HCT116 (cell line): ENCODE measurements at regions not wholly inside any gene's neighbourhood (a gene's known extent, or its start where the extent isn't known, plus 50 kb on each side); places are given as distances from the start of the nearest gene placed in this dataset.

Source experiments
- ATAC-seq: fragments of 200-7000 bp; cut with Tn5 transposase; 2 replicates; pipeline ENCODE4 v1.9.1; 2020; ENCODE audit warnings: mild to moderate bottlenecking, moderate library complexity
- BruUV-seq: library from RNA; stranded (reverse); fragments of 400-500 nt; replicated peaks from 2 replicates; lab custom pipeline; 2021; lab: Mats Ljungman, UMichigan
- CTCF ChIA-PET: fragments of 300-600 bp; sonication (Branson Sonifier 250); formaldehyde crosslinking; loops from one replicate; lab custom pipeline; 2021; ENCODE audit warnings: antibody characterized with exemption; lab: Charles Lee
- POLR2A ChIA-PET: fragments of 300-600, 350-600 bp; sonication (Branson Sonifier 250); formaldehyde crosslinking; loops from one replicate; lab custom pipeline; 2021; ENCODE audit warnings: antibody characterized with exemption; lab: Charles Lee
- RAD21 ChIA-PET, 2 experiments: fragments of 300-600 bp; sonication (Branson Sonifier 250); formaldehyde crosslinking; loops; one replicate each; lab custom pipeline; 2023; ENCODE audit warnings: low total read pairs in 2 of 2; ENCODE audit not compliant: uncharacterized antibody in 2 of 2, unreplicated experiment in 2 of 2, low non-redundant PET in 1 of 2; lab: Charles Lee
- DNase-seq: peaks from one replicate; pipeline ENCODE4 v3.0.0-alpha.2; 2010; ENCODE audit warnings: low read depth, low spot score
- H2AFZ ChIP-seq: fragments of 200-600 bp; shearing (Covaris generic), sonication (generic); 2 replicates; pipeline ENCODE4 v1.6.1; 2017; ENCODE audit warnings: low read depth, mixed run types, mixed read lengths, antibody characterized with exemption, low read length; ENCODE audit not compliant: poor library complexity, severe bottlenecking
- H3K27ac ChIP-seq: 2 replicates; pipeline ENCODE4 v1.5.1; 2012; ENCODE audit warnings: low read depth, low read length
- H3K27me3 ChIP-seq: fragments of 200-600 bp; sonication (generic); 2 replicates; pipeline ENCODE4 v1.6.1; 2016; ENCODE audit warnings: mixed run types, low read length, mixed read lengths; ENCODE audit not compliant: insufficient read depth
- H3K36me3 ChIP-seq, 2 experiments: fragments of 200-500 bp in 1 of 2; fragments of 200-600 bp in 1 of 2; sonication (Bioruptor generic) in 1 of 2; sonication (generic) in 1 of 2; 2 replicates each; pipeline versions ENCODE4 v1.5.1 to v1.6.1; 2014 to 2016; ENCODE audit warnings: low read length in 2 of 2, inconsistent platforms in 1 of 2, mixed read lengths in 1 of 2, mixed run types in 1 of 2; ENCODE audit not compliant: insufficient read depth in 2 of 2, control insufficient read depth in 1 of 2
- H3K4me1 ChIP-seq, 2 experiments: fragments of 200-600 bp in 1 of 2; sonication (generic) in 1 of 2; 2 replicates each; pipeline versions ENCODE4 v1.5.1 to v1.6.1; 2012 to 2017; ENCODE audit warnings: low read length in 2 of 2, inconsistent platforms in 1 of 2, mild to moderate bottlenecking in 1 of 2, mixed read lengths in 1 of 2, mixed run types in 1 of 2, moderate library complexity in 1 of 2; ENCODE audit not compliant: insufficient read depth in 2 of 2, control insufficient read depth in 1 of 2
- H3K4me2 ChIP-seq: fragments of 200-600 bp; sonication (generic); 2 replicates; pipeline ENCODE4 v1.6.1; 2017; ENCODE audit warnings: mixed run types, low read length, mixed read lengths
- H3K4me3 ChIP-seq, 2 experiments: fragments of 200-600 bp in 1 of 2; sonication (generic) in 1 of 2; replicated peaks in 1 of 2; 2 replicates each; pipeline ENCODE4 v1.5.1; 2011 to 2016; ENCODE audit warnings: low read length in 2 of 2, control low read depth in 1 of 2, low read depth in 1 of 2, mild to moderate bottlenecking in 1 of 2, mixed read lengths in 1 of 2, mixed run types in 1 of 2
- H3K79me2 ChIP-seq: fragments of 200-600 bp; sonication (generic); 2 replicates; pipeline ENCODE4 v1.6.1; 2017; ENCODE audit warnings: mild to moderate bottlenecking, mixed run types, low read length, moderate library complexity, mixed read lengths; ENCODE audit not compliant: insufficient read depth
- H3K9ac ChIP-seq: fragments of 200-600 bp; sonication (generic); 2 replicates; pipeline ENCODE4 v1.6.1; 2016; ENCODE audit warnings: low read length, mixed read lengths
- H3K9me2 ChIP-seq: fragments of 200-600 bp; sonication (generic), shearing (Covaris generic); 2 replicates; pipeline ENCODE4 v1.6.1; 2017; ENCODE audit warnings: mixed run types, mild to moderate bottlenecking, moderate library complexity; ENCODE audit not compliant: insufficient read depth
- H3K9me3 ChIP-seq, 2 experiments: fragments of 200-500 bp in 1 of 2; fragments of 200-600 bp in 1 of 2; sonication (Bioruptor generic) in 1 of 2; sonication (generic) in 1 of 2; 2 replicates each; pipeline ENCODE4 v1.6.1; 2014 to 2017; ENCODE audit warnings: low read length in 2 of 2, mixed read lengths in 2 of 2, inconsistent platforms in 1 of 2, low read depth in 1 of 2, mild to moderate bottlenecking in 1 of 2, mixed run types in 1 of 2, moderate library complexity in 1 of 2; ENCODE audit not compliant: control insufficient read depth in 1 of 2, insufficient read depth in 1 of 2
- H4K20me1 ChIP-seq: fragments of 200-600 bp; sonication (generic), shearing (Covaris generic); 2 replicates; pipeline ENCODE4 v1.6.1; 2017; ENCODE audit warnings: mixed run types, mild to moderate bottlenecking, moderate library complexity; ENCODE audit not compliant: insufficient read depth
- ATF3 ChIP-seq: IDR thresholded peaks from 2 replicates; pipeline ENCODE4 v1.6.1; 2012
- EGR1 ChIP-seq: IDR thresholded peaks from 2 replicates; pipeline ENCODE4 v1.6.1; 2012; ENCODE audit warnings: low read depth
- ELF1 ChIP-seq: IDR thresholded peaks from 2 replicates; pipeline ENCODE4 v1.6.1; 2012; ENCODE audit warnings: low read depth, borderline replicate concordance
- EZH2phosphoT487 ChIP-seq: fragments of 200-600 bp; IDR thresholded peaks from 2 replicates; pipeline ENCODE4 v1.6.1; 2018; ENCODE audit warnings: antibody characterized with exemption, borderline replicate concordance
- JUND ChIP-seq: IDR thresholded peaks from 2 replicates; pipeline ENCODE4 v1.6.1; 2012
- MAX ChIP-seq: IDR thresholded peaks from 2 replicates; pipeline ENCODE4 v1.6.1; 2012
- POLR2A ChIP-seq: IDR thresholded peaks from 2 replicates; pipeline ENCODE4 v1.7.0; 2011; ENCODE audit warnings: borderline replicate concordance; ENCODE audit not compliant: insufficient read depth, insufficient read length; ENCODE audit errors: extremely low read depth
- RAD21 ChIP-seq: IDR thresholded peaks from 2 replicates; pipeline ENCODE4 v1.6.1; 2012; ENCODE audit warnings: low read depth, mild to moderate bottlenecking
- REST ChIP-seq: IDR thresholded peaks from 2 replicates; pipeline ENCODE4 v1.6.1; 2012; ENCODE audit warnings: low read depth
- SIN3A ChIP-seq: IDR thresholded peaks from 2 replicates; pipeline ENCODE4 v1.6.1; 2012; ENCODE audit warnings: low read depth
- SP1 ChIP-seq: IDR thresholded peaks from 2 replicates; pipeline ENCODE4 v1.6.1; 2012; ENCODE audit warnings: low read depth
- SRF ChIP-seq: IDR thresholded peaks from 2 replicates; pipeline ENCODE4 v1.6.1; 2012; ENCODE audit warnings: low read depth
- TCF7L2 ChIP-seq: IDR thresholded peaks from 2 replicates; pipeline ENCODE4 v1.7.0; 2011; ENCODE audit warnings: borderline replicate concordance, inconsistent platforms; ENCODE audit not compliant: insufficient read depth, insufficient read length; ENCODE audit errors: extremely low read depth
- ZBTB33 ChIP-seq: IDR thresholded peaks from 2 replicates; pipeline ENCODE4 v1.6.1; 2011; ENCODE audit warnings: mild to moderate bottlenecking, low read length, moderate library complexity; ENCODE audit not compliant: insufficient replicate concordance; ENCODE audit errors: extremely low read depth
- ZFX ChIP-seq: fragments of 450-650 bp; IDR thresholded peaks from 2 replicates; pipeline ENCODE4 v1.6.1; 2017
- ZNF274 ChIP-seq: fragments of 200-500 bp; sonication (Bioruptor generic); IDR thresholded peaks from 2 replicates; pipeline ENCODE4 v1.6.1; 2014; ENCODE audit warnings: mild to moderate bottlenecking, low read depth, low read length, inconsistent platforms
- intact Hi-C: fragments of 100-400 bp; cut with micrococcal nuclease; formaldehyde crosslinking; loops from 2 replicates; pipeline ENCODE4 v1.10.0; 2022

- TF ChIP-seq TCF7L2 (no peak), ZFX (no peak), SIN3A (no peak), ATF3 (no peak), RAD21 (no peak), EGR1 (no peak), ZNF274 (no peak)
- TF ChIP-seq, all 23 proteins: peak for 0
Observed at GRCh38 chr5:62691946-62692345, 113.3 kb downstream of the LRRC70 start (continued).

GRCh38 chr5:62690421-62690820, 111.8 kb downstream of the LRRC70 start:
- Histone ChIP-seq H3K9ac (no peak overlapping the region), H2AFZ (no peak overlapping the region), H3K9me3 (no peaks in the 10 kb centered on the region), H3K27ac (no peak overlapping the region), H4K20me1 (no peaks in the 10 kb centered on the region), H3K9me2 (no peaks in the 10 kb centered on the region), H3K27me3 (no peaks in the 10 kb centered on the region), H3K4me3 (no peak overlapping the region), H3K4me2 (no peak overlapping the region), H3K36me3 (no peaks in the 10 kb centered on the region), H3K4me1 (no peaks in the 10 kb centered on the region), H3K79me2 (no peaks in the 10 kb centered on the region)
- ChIA-PET POLR2A (no interaction called here), CTCF (no interaction called here), RAD21 (no interaction called here)
- TF ChIP-seq ELF1 = no peak
- no peak for TF ChIP-seq RAD21
- TF ChIP-seq SP1 = no peak
- no peak for TF ChIP-seq EGR1
- TF ChIP-seq SIN3A = no peak
- TF ChIP-seq ZBTB33 = no peak
- no peak for TF ChIP-seq POLR2A
- TF ChIP-seq REST = no peak
- TF ChIP-seq ZFX = no peak
- TF ChIP-seq ZNF274 = no peak
- TF ChIP-seq SRF = no peak
- no peak for TF ChIP-seq EZH2phosphoT487
- no peak for TF ChIP-seq ATF3
- TF ChIP-seq JUND = no peak
- TF ChIP-seq MAX = no peak
- intact Hi-C loops = no loop called here
- no peak for ATAC-seq
- BruUV-seq = no TSS peak
- DNase-seq = no peak
